HCT116 (cell line): ENCODE measurements at regions not wholly inside any gene's neighbourhood (a gene's known extent, or its start where the extent isn't known, plus 50 kb on each side); places are given as distances from the start of the nearest gene placed in this dataset.

Experiments used
- ATAC-seq: fragments of 200-7000 bp; cut with Tn5 transposase; 2 replicates; pipeline ENCODE4 v1.9.1; 2020; ENCODE audit warnings: mild to moderate bottlenecking, moderate library complexity
- BruUV-seq: library from RNA; stranded (reverse); fragments of 400-500 nt; replicated peaks from 2 replicates; lab custom pipeline; 2021; lab: Mats Ljungman, UMichigan
- CTCF ChIA-PET: fragments of 300-600 bp; sonication (Branson Sonifier 250); formaldehyde crosslinking; loops from one replicate; lab custom pipeline; 2021; ENCODE audit warnings: antibody characterized with exemption; lab: Charles Lee
- POLR2A ChIA-PET: fragments of 300-600, 350-600 bp; sonication (Branson Sonifier 250); formaldehyde crosslinking; loops from one replicate; lab custom pipeline; 2021; ENCODE audit warnings: antibody characterized with exemption; lab: Charles Lee
- RAD21 ChIA-PET, 2 experiments: fragments of 300-600 bp; sonication (Branson Sonifier 250); formaldehyde crosslinking; loops; one replicate each; lab custom pipeline; 2023; ENCODE audit warnings: low total read pairs in 2 of 2; ENCODE audit not compliant: uncharacterized antibody in 2 of 2, unreplicated experiment in 2 of 2, low non-redundant PET in 1 of 2; lab: Charles Lee
- DNase-seq: peaks from one replicate; pipeline ENCODE4 v3.0.0-alpha.2; 2010; ENCODE audit warnings: low read depth, low spot score
- H2AFZ ChIP-seq: fragments of 200-600 bp; shearing (Covaris generic), sonication (generic); 2 replicates; pipeline ENCODE4 v1.6.1; 2017; ENCODE audit warnings: low read depth, mixed run types, mixed read lengths, antibody characterized with exemption, low read length; ENCODE audit not compliant: poor library complexity, severe bottlenecking
- H3K27ac ChIP-seq: 2 replicates; pipeline ENCODE4 v1.5.1; 2012; ENCODE audit warnings: low read depth, low read length
- H3K27me3 ChIP-seq: fragments of 200-600 bp; sonication (generic); 2 replicates; pipeline ENCODE4 v1.6.1; 2016; ENCODE audit warnings: mixed run types, low read length, mixed read lengths; ENCODE audit not compliant: insufficient read depth
- H3K36me3 ChIP-seq, 2 experiments: fragments of 200-500 bp in 1 of 2; fragments of 200-600 bp in 1 of 2; sonication (Bioruptor generic) in 1 of 2; sonication (generic) in 1 of 2; 2 replicates each; pipeline versions ENCODE4 v1.5.1 to v1.6.1; 2014 to 2016; ENCODE audit warnings: low read length in 2 of 2, inconsistent platforms in 1 of 2, mixed read lengths in 1 of 2, mixed run types in 1 of 2; ENCODE audit not compliant: insufficient read depth in 2 of 2, control insufficient read depth in 1 of 2
- H3K4me1 ChIP-seq, 2 experiments: fragments of 200-600 bp in 1 of 2; sonication (generic) in 1 of 2; 2 replicates each; pipeline versions ENCODE4 v1.5.1 to v1.6.1; 2012 to 2017; ENCODE audit warnings: low read length in 2 of 2, inconsistent platforms in 1 of 2, mild to moderate bottlenecking in 1 of 2, mixed read lengths in 1 of 2, mixed run types in 1 of 2, moderate library complexity in 1 of 2; ENCODE audit not compliant: insufficient read depth in 2 of 2, control insufficient read depth in 1 of 2
- H3K4me2 ChIP-seq: fragments of 200-600 bp; sonication (generic); 2 replicates; pipeline ENCODE4 v1.6.1; 2017; ENCODE audit warnings: mixed run types, low read length, mixed read lengths
- H3K4me3 ChIP-seq, 2 experiments: fragments of 200-600 bp in 1 of 2; sonication (generic) in 1 of 2; replicated peaks in 1 of 2; 2 replicates each; pipeline ENCODE4 v1.5.1; 2011 to 2016; ENCODE audit warnings: low read length in 2 of 2, control low read depth in 1 of 2, low read depth in 1 of 2, mild to moderate bottlenecking in 1 of 2, mixed read lengths in 1 of 2, mixed run types in 1 of 2
- H3K79me2 ChIP-seq: fragments of 200-600 bp; sonication (generic); 2 replicates; pipeline ENCODE4 v1.6.1; 2017; ENCODE audit warnings: mild to moderate bottlenecking, mixed run types, low read length, moderate library complexity, mixed read lengths; ENCODE audit not compliant: insufficient read depth
- H3K9ac ChIP-seq: fragments of 200-600 bp; sonication (generic); 2 replicates; pipeline ENCODE4 v1.6.1; 2016; ENCODE audit warnings: low read length, mixed read lengths
- H3K9me2 ChIP-seq: fragments of 200-600 bp; sonication (generic), shearing (Covaris generic); 2 replicates; pipeline ENCODE4 v1.6.1; 2017; ENCODE audit warnings: mixed run types, mild to moderate bottlenecking, moderate library complexity; ENCODE audit not compliant: insufficient read depth
- H3K9me3 ChIP-seq, 2 experiments: fragments of 200-500 bp in 1 of 2; fragments of 200-600 bp in 1 of 2; sonication (Bioruptor generic) in 1 of 2; sonication (generic) in 1 of 2; 2 replicates each; pipeline ENCODE4 v1.6.1; 2014 to 2017; ENCODE audit warnings: low read length in 2 of 2, mixed read lengths in 2 of 2, inconsistent platforms in 1 of 2, low read depth in 1 of 2, mild to moderate bottlenecking in 1 of 2, mixed run types in 1 of 2, moderate library complexity in 1 of 2; ENCODE audit not compliant: control insufficient read depth in 1 of 2, insufficient read depth in 1 of 2
- H4K20me1 ChIP-seq: fragments of 200-600 bp; sonication (generic), shearing (Covaris generic); 2 replicates; pipeline ENCODE4 v1.6.1; 2017; ENCODE audit warnings: mixed run types, mild to moderate bottlenecking, moderate library complexity; ENCODE audit not compliant: insufficient read depth
- CBX3 ChIP-seq: IDR thresholded peaks from 2 replicates; pipeline ENCODE4 v1.6.1; 2012; ENCODE audit warnings: low read depth
- CEBPB ChIP-seq: IDR thresholded peaks from 2 replicates; pipeline ENCODE4 v1.6.1; 2012; ENCODE audit warnings: low read depth
- EGR1 ChIP-seq: IDR thresholded peaks from 2 replicates; pipeline ENCODE4 v1.6.1; 2012; ENCODE audit warnings: low read depth
- ELF1 ChIP-seq: IDR thresholded peaks from 2 replicates; pipeline ENCODE4 v1.6.1; 2012; ENCODE audit warnings: low read depth, borderline replicate concordance
- EZH2phosphoT487 ChIP-seq: fragments of 200-600 bp; IDR thresholded peaks from 2 replicates; pipeline ENCODE4 v1.6.1; 2018; ENCODE audit warnings: antibody characterized with exemption, borderline replicate concordance
- FOSL1 ChIP-seq: IDR thresholded peaks from 2 replicates; pipeline ENCODE4 v1.6.1; 2012; ENCODE audit warnings: low read depth
- JUND ChIP-seq: IDR thresholded peaks from 2 replicates; pipeline ENCODE4 v1.6.1; 2012
- POLR2A ChIP-seq: IDR thresholded peaks from 2 replicates; pipeline ENCODE4 v1.7.0; 2011; ENCODE audit warnings: borderline replicate concordance; ENCODE audit not compliant: insufficient read depth, insufficient read length; ENCODE audit errors: extremely low read depth
- POLR2AphosphoS5 ChIP-seq: IDR thresholded peaks from 2 replicates; pipeline ENCODE4 v1.6.1; 2011; ENCODE audit warnings: mild to moderate bottlenecking, low read depth, low read length, moderate library complexity
- RAD21 ChIP-seq: IDR thresholded peaks from 2 replicates; pipeline ENCODE4 v1.6.1; 2012; ENCODE audit warnings: low read depth, mild to moderate bottlenecking
- SIN3A ChIP-seq: IDR thresholded peaks from 2 replicates; pipeline ENCODE4 v1.6.1; 2012; ENCODE audit warnings: low read depth
- SP1 ChIP-seq: IDR thresholded peaks from 2 replicates; pipeline ENCODE4 v1.6.1; 2012; ENCODE audit warnings: low read depth
- SRF ChIP-seq: IDR thresholded peaks from 2 replicates; pipeline ENCODE4 v1.6.1; 2012; ENCODE audit warnings: low read depth
- YY1 ChIP-seq: IDR thresholded peaks from 2 replicates; pipeline ENCODE4 v1.6.1; 2011; ENCODE audit warnings: low read length, low read depth, moderate library complexity, mild to moderate bottlenecking; ENCODE audit not compliant: insufficient replicate concordance; ENCODE audit errors: extremely low read depth
- ZFX ChIP-seq: fragments of 450-650 bp; IDR thresholded peaks from 2 replicates; pipeline ENCODE4 v1.6.1; 2017
- ZNF274 ChIP-seq: fragments of 200-500 bp; sonication (Bioruptor generic); IDR thresholded peaks from 2 replicates; pipeline ENCODE4 v1.6.1; 2014; ENCODE audit warnings: mild to moderate bottlenecking, low read depth, low read length, inconsistent platforms
- intact Hi-C: fragments of 100-400 bp; cut with micrococcal nuclease; formaldehyde crosslinking; loops from 2 replicates; pipeline ENCODE4 v1.10.0; 2022
- TF ChIP-seq, protein P1 (sequence below), 3 experiments: fragments of 200-600 bp in 1 of 3; sonication (generic) in 1 of 3; IDR thresholded peaks in 2 of 3; conservative IDR thresholded peaks in 1 of 3; 2 replicates each; pipeline ENCODE4 v1.5.1; 2012 to 2017; ENCODE audit warnings: low read depth in 2 of 3, low read length in 2 of 3, antibody characterized with exemption in 1 of 3, borderline replicate concordance in 1 of 3, control low read depth in 1 of 3, mild to moderate bottlenecking in 1 of 3, mixed read lengths in 1 of 3, mixed run types in 1 of 3, moderate library complexity in 1 of 3; ENCODE audit not compliant: insufficient read depth in 1 of 3
- TF ChIP-seq, protein P2 (sequence below): IDR thresholded peaks from 2 replicates; pipeline ENCODE4 v1.6.1; 2012
- TF ChIP-seq, protein P3 (sequence below): IDR thresholded peaks from 2 replicates; pipeline ENCODE4 v1.6.1; 2012; ENCODE audit warnings: low read depth
- TF ChIP-seq, protein P4 (sequence below): IDR thresholded peaks from 2 replicates; pipeline ENCODE4 v1.6.1; 2011; ENCODE audit warnings: mild to moderate bottlenecking, low read length, moderate library complexity; ENCODE audit not compliant: insufficient replicate concordance; ENCODE audit errors: extremely low read depth

DNA sequence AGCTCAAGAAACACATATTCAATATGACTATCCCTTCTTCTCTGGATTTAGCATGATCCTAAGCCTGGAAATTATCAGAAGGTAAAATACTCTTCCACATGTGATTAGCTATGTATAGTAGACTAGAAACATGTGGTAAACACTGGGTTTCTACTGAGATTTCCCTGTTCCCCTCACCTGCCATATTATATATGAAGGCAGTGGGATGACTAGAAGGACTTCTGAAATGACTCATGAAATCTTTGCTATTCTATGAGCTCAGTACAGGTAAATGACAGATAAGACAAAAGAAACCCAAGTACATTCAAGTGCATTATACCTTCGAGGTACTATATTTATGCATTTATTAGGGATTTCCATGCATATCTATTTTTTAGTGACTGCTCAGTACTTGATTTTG, 152.9 kb downstream of the DNAJB9 start:
- H3K4me2 ChIP-seq, result no peak overlapping the region
- no peaks in the 10 kb centered on the region for H3K4me1 ChIP-seq
- H4K20me1 ChIP-seq, result no peaks in the 10 kb centered on the region
- no peaks in the 10 kb centered on the region for H3K27me3 ChIP-seq
- H2AFZ ChIP-seq, result no peak overlapping the region
- no peak overlapping the region for H3K4me3 ChIP-seq
- H3K79me2 ChIP-seq, result no peaks in the 10 kb centered on the region
- POLR2A ChIA-PET, result no interaction called here
- no peaks in the 10 kb centered on the region for H3K9me2 ChIP-seq
- TF ChIP-seq, protein P1, sequence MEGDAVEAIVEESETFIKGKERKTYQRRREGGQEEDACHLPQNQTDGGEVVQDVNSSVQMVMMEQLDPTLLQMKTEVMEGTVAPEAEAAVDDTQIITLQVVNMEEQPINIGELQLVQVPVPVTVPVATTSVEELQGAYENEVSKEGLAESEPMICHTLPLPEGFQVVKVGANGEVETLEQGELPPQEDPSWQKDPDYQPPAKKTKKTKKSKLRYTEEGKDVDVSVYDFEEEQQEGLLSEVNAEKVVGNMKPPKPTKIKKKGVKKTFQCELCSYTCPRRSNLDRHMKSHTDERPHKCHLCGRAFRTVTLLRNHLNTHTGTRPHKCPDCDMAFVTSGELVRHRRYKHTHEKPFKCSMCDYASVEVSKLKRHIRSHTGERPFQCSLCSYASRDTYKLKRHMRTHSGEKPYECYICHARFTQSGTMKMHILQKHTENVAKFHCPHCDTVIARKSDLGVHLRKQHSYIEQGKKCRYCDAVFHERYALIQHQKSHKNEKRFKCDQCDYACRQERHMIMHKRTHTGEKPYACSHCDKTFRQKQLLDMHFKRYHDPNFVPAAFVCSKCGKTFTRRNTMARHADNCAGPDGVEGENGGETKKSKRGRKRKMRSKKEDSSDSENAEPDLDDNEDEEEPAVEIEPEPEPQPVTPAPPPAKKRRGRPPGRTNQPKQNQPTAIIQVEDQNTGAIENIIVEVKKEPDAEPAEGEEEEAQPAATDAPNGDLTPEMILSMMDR (IDR thresholded peaks at IDR 0.05 in 2 of 3, conservative IDR thresholded peaks at IDR 0.05 in 1 of 3; ENCODE audit: borderline replicate concordance in 1 of 3, insufficient read depth in 1 of 3, low read depth in 2 of 3, low read length in 2 of 3), result no peak
- TF ChIP-seq SRF (no peak), JUND (no peak), ZFX (no peak), EZH2phosphoT487 (no peak), ZNF274 (no peak), CEBPB (no peak), POLR2A (no peak), ELF1 (no peak), FOSL1 (no peak), SP1 (no peak), EGR1 (no peak), CBX3 (no peak), RAD21 (no peak), YY1 (no peak), POLR2AphosphoS5 (no peak), SIN3A (no peak)
- TF ChIP-seq, protein P2, sequence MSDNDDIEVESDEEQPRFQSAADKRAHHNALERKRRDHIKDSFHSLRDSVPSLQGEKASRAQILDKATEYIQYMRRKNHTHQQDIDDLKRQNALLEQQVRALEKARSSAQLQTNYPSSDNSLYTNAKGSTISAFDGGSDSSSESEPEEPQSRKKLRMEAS, result no peak
- TF ChIP-seq, protein P3, sequence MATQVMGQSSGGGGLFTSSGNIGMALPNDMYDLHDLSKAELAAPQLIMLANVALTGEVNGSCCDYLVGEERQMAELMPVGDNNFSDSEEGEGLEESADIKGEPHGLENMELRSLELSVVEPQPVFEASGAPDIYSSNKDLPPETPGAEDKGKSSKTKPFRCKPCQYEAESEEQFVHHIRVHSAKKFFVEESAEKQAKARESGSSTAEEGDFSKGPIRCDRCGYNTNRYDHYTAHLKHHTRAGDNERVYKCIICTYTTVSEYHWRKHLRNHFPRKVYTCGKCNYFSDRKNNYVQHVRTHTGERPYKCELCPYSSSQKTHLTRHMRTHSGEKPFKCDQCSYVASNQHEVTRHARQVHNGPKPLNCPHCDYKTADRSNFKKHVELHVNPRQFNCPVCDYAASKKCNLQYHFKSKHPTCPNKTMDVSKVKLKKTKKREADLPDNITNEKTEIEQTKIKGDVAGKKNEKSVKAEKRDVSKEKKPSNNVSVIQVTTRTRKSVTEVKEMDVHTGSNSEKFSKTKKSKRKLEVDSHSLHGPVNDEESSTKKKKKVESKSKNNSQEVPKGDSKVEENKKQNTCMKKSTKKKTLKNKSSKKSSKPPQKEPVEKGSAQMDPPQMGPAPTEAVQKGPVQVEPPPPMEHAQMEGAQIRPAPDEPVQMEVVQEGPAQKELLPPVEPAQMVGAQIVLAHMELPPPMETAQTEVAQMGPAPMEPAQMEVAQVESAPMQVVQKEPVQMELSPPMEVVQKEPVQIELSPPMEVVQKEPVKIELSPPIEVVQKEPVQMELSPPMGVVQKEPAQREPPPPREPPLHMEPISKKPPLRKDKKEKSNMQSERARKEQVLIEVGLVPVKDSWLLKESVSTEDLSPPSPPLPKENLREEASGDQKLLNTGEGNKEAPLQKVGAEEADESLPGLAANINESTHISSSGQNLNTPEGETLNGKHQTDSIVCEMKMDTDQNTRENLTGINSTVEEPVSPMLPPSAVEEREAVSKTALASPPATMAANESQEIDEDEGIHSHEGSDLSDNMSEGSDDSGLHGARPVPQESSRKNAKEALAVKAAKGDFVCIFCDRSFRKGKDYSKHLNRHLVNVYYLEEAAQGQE, result no peak
- TF ChIP-seq, protein P4, sequence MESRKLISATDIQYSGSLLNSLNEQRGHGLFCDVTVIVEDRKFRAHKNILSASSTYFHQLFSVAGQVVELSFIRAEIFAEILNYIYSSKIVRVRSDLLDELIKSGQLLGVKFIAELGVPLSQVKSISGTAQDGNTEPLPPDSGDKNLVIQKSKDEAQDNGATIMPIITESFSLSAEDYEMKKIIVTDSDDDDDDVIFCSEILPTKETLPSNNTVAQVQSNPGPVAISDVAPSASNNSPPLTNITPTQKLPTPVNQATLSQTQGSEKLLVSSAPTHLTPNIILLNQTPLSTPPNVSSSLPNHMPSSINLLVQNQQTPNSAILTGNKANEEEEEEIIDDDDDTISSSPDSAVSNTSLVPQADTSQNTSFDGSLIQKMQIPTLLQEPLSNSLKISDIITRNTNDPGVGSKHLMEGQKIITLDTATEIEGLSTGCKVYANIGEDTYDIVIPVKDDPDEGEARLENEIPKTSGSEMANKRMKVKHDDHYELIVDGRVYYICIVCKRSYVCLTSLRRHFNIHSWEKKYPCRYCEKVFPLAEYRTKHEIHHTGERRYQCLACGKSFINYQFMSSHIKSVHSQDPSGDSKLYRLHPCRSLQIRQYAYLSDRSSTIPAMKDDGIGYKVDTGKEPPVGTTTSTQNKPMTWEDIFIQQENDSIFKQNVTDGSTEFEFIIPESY, result no peak
- TF ChIP-seq, all 23 proteins: peak for 0
- H3K27ac ChIP-seq, result no peak overlapping the region
- H3K36me3 ChIP-seq, result no peaks in the 10 kb centered on the region
- intact Hi-C loops, result no loop called here
- BruUV-seq, result no TSS peak
- no peaks in the 10 kb centered on the region for H3K9me3 ChIP-seq
- ATAC-seq, result no peak
- DNase-seq, result no peak
- no peak overlapping the region for H3K9ac ChIP-seq
- CTCF ChIA-PET, result no interaction called here
- RAD21 ChIA-PET, result no interaction called here
